ENCODE measurements at regions not wholly inside any gene's neighbourhood (a gene's known extent, or its start where the extent isn't known, plus 50 kb on each side); places are given as distances from the start of the nearest gene placed in this dataset.

DNA sequence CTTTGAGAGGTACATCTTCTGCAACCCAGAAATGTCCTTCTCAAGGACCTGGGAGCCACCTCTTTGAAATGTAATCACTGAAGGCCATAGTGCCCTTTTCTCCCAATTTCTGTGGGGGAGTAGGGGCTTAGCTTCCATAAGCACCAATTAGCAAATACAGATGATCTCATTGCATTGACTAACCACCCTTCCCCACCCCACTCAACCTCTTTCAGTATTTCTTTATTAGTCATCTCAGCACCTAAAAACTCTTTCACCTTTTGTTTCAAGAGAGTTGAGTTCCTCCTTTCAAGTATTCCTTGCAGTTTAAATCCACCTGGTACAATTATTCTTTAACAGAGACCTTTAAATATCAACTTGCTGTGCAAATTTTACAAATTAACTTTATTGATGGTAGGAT lies 1011.8 kb upstream of the CDH2 start:
- Mint-ChIP-seq H3K9me3 (peaks cover 32 to 35% of the 10 kb centered on the region in 2 donors), H3K27ac (no peak overlapping the region), H3K36me3 (no peaks in the 10 kb centered on the region)
- ATAC-seq (no peak), DNase-seq (ENCODE audit: low spot score in 2 of 2) (no peak)

DNA sequence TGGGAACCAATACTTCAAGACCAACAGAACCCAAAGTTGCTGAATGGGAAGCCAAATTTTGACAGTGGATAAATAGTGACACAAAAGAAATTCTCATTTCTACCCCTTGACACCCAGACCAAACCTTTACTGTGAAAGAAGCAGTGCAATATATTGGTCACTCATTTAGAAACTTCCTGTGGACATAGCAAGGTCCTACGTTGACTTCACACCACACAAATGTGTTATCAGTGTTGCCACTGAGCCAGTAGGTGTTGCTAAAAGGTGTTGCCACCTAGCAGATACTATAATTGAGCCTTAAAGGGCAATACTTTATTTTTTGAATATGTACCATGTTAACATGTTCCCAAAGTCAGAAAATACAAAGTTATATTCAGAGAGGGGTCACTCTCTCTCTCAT lies 1008.9 kb upstream of the CDH2 start:
- DNase-seq (ENCODE audit: low spot score in 2 of 2) (no peak), ATAC-seq (no peak)
- Mint-ChIP-seq H3K9me3 (peaks cover 20 to 21% of the 10 kb centered on the region in 2 donors), H3K36me3 (no peaks in the 10 kb centered on the region), H3K27ac (no peak overlapping the region)

DNA sequence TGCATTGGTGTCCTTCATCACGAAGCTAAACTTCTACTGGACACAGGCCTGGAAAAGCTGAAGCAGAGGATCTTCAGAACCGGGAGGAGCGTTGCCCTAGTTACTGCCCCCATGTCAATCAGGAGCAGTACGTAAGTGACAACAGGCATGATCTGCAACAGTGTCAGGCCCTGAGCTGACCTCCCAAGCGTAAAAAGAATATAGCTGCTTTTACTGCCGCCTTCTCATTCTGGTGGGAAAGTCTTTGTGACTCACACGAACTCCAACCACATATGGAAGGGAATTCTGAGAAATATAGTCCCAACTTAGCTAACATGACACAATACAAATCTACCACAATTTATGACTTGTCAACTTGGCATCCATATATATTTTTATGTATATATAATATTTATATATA lies 1007.7 kb upstream of the CDH2 start:
- ATAC-seq (no peak), DNase-seq (ENCODE audit: low spot score in 2 of 2) (no peak)
- H3K27ac Mint-ChIP-seq: no peak overlapping the region

GRCh38 chr18:29181151-29181901 lies 1004.4 kb upstream of the CDH2 start:
- peaks cover 21 to 25% of the 10 kb centered on the region in 2 donors for H3K9me3 Mint-ChIP-seq
- H3K36me3 Mint-ChIP-seq: no peaks in the 10 kb centered on the region
- H3K27ac Mint-ChIP-seq: no peak overlapping the region
- ATAC-seq (no peak), DNase-seq (ENCODE audit: low spot score in 2 of 2) (no peak)

More for the DNA sequence above, 1007.7 kb upstream of the CDH2 start:
- Mint-ChIP-seq H3K36me3 (no peaks in the 10 kb centered on the region), H3K9me3 (peaks cover 18 to 19% of the 10 kb centered on the region in 2 donors)

- Mint-ChIP-seq H3K36me3 (no peaks in the 10 kb centered on the region), H3K27ac (no peak overlapping the region), H3K9me3 (peaks cover 14 to 17% of the 10 kb centered on the region in 2 donors)
- ATAC-seq: no peak
- no peak for DNase-seq (ENCODE audit: low spot score in 2 of 2)
Observed at GRCh38 chr18:29176681-29177080, 999.8 kb upstream of the CDH2 start.

DNA sequence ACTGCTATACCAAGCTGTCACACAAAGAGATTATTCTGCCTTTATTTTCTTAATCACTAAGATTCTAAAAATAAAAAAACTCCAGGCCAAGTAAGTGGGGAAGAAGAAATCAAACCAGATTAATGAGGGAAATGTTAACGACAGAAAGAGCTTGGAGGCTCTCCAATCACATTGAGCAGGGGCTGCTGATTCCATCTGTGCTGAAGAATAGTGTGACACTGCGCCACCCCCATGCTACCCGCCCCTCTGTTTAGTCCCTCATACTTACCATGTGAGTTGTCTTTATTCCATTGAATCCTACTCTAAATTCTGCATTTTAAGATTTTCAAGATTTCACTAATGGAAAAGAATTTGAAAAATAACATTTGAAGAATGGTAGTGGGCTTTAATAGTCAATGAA lies 998.0 kb upstream of the CDH2 start:
- Mint-ChIP-seq H3K9me3 (peaks cover 19 to 23% of the 10 kb centered on the region in 2 donors), H3K27ac (no peak overlapping the region), H3K36me3 (no peaks in the 10 kb centered on the region)
- ATAC-seq (no peak), DNase-seq (ENCODE audit: low spot score in 2 of 2) (no peak)

DNA sequence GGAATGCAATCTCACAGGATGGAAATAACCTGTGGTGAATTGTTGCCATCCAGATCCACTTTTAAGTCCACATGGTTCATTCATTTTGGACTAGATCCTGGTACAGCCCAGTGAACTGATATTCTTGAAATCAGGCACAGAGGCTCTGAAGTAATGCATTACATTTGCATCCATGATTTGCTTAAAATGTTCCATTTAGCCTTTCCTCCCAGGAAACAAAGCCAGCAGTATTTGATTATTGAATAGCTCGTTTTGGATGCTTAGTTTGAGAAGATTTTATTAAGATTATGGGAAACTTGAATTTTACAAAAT lies 995.8 kb upstream of the CDH2 start:
- ATAC-seq: no peak
- peaks cover 21 to 24% of the 10 kb centered on the region in 2 donors for H3K9me3 Mint-ChIP-seq
- no peaks in the 10 kb centered on the region for H3K36me3 Mint-ChIP-seq
- no peak for DNase-seq (ENCODE audit: low spot score in 2 of 2)
- no peak overlapping the region for H3K27ac Mint-ChIP-seq

DNA sequence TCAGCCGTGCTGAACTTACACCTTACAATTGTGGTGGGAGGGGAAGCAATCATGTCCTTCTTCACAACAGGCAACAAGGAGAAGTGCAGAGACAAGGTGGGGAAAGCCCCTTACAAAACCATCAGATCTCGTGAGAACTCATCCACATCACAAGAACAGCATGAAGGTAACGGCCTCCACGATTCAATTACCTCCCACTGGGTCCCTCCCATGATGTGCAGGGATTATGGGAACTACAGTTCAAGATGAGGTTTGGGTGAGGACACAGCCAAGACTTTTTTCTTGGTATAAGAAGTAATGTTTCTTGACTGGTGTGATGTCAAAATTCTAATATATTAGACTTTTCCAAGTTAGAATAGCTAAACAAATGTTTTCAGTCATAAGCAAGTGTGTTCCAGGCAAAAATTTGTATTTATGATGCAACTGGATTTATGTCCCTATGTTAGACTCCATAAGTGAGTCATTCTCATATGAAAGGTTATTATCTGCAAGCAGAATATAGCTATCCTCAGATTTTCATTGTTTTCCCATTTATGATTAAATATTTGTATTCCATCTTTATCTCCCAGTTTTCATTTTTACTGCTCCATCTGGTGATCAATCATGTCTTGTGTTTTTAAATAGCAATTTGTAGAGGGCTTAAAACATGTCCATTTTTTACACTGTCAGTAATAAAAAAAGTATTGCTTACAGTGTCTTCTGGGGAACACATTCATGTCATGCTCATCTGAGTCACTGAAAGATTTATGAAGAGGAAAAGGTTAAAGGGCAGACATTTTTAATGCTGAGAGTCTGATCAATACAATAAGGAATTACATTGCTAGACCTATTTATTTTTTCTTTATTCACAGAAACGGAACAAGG lies 995.2 kb upstream of the CDH2 start:
- Mint-ChIP-seq H3K27ac (no peak overlapping the region), H3K9me3 (peaks cover 21 to 22% of the 10 kb centered on the region in 2 donors), H3K36me3 (no peaks in the 10 kb centered on the region)
- DNase-seq (ENCODE audit: low spot score in 2 of 2) (no peak), ATAC-seq (no peak)

DNA sequence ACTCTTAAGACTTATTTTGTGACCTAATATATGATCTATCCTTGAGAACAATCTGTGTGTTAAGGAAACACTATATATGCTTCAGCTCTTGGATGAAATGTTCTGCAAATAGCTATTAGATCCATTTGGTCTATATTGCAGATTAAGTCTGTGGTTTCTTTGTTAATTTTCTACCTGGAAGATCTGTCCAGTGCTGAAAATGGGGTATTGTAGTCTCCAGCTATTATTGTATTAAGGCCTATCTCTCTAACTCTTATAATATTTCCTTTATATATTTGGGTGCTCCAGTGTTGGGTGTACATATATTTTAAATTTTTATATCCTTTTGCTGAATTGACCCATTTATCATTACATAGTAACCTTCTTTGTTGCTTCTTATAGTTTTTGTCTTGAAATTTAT lies 992.7 kb upstream of the CDH2 start:
- H3K9me3 Mint-ChIP-seq: peaks cover 22 to 25% of the 10 kb centered on the region in 2 donors
- no peak for DNase-seq (ENCODE audit: low spot score in 2 of 2)
- H3K27ac Mint-ChIP-seq: no peak overlapping the region
- no peak for ATAC-seq
- no peaks in the 10 kb centered on the region for H3K36me3 Mint-ChIP-seq

GRCh38 chr18:29164993-29165599 lies 988.2 kb upstream of the CDH2 start:
- Mint-ChIP-seq H3K27ac (no peak overlapping the region), H3K9me3 (peaks cover 18 to 20% of the 10 kb centered on the region in 2 donors), H3K36me3 (no peaks in the 10 kb centered on the region)
- no peak for ATAC-seq
- DNase-seq (ENCODE audit: low spot score in 2 of 2): no peak

GRCh38 chr18:29164020-29164706 lies 987.2 kb upstream of the CDH2 start:
- ATAC-seq: no peak
- Mint-ChIP-seq H3K27ac (no peak overlapping the region), H3K9me3 (peaks cover 15 to 18% of the 10 kb centered on the region in 2 donors), H3K36me3 (no peaks in the 10 kb centered on the region)
- DNase-seq (ENCODE audit: low spot score in 2 of 2): no peak

GRCh38 chr18:29163596-29163995 lies 986.7 kb upstream of the CDH2 start:
- no peak for DNase-seq (ENCODE audit: low spot score in 2 of 2)
- H3K9me3 Mint-ChIP-seq: peaks cover 10 to 15% of the 10 kb centered on the region in 2 donors
- H3K36me3 Mint-ChIP-seq: no peaks in the 10 kb centered on the region
- ATAC-seq: no peak
- no peak overlapping the region for H3K27ac Mint-ChIP-seq

DNA sequence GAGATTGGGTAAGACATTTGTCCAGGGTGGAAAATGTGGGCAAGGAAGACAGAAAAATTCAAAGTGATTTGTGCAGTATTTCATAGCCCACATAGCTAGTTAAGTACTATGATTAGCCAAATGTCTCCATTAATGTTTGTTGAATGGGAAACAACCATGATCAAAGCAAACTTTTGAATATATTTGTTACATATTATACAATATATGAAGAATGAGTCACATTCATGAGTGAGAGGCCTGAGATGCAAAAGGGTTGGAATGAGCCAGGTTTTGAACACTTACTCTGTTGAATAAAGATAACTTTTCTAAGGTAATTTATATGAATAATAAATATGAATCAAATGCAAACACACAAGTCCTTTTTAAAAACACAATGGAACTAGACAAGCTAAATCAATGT lies 984.5 kb upstream of the CDH2 start:
- DNase-seq (ENCODE audit: low spot score in 2 of 2) (no peak), ATAC-seq (no peak)
- Mint-ChIP-seq H3K27ac (no peak overlapping the region), H3K36me3 (no peaks in the 10 kb centered on the region), H3K9me3 (peaks cover 12 to 18% of the 10 kb centered on the region in 2 donors)

- DNase-seq (ENCODE audit: low spot score in 2 of 2) (no peak), ATAC-seq (no peak)
- Mint-ChIP-seq H3K27ac (no peak overlapping the region), H3K36me3 (no peaks in the 10 kb centered on the region), H3K9me3 (peaks cover 12 to 16% of the 10 kb centered on the region in 2 donors)
Observed at GRCh38 chr18:29160170-29160569, 983.2 kb upstream of the CDH2 start.

DNA sequence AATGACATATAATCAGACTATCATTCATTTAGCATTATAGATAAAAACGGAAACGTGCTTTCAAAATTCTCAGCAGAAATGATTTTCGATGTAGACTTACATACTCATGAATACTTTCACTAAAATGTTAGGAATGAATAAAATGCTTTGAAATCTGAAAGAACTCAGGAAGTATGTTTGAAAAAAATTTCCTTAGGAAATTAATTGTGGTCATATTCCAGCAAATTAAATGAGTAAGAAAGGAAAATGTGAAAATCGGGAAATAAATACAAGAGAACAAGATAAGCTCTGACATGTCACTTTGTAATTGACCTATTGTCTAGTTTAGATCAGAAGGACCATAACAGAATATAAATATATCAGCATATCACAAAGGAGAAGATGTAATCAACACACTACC lies 981.0 kb upstream of the CDH2 start:
- no peak overlapping the region for H3K27ac Mint-ChIP-seq
- peaks cover 15 to 16% of the 10 kb centered on the region in 2 donors for H3K9me3 Mint-ChIP-seq
- no peak for DNase-seq (ENCODE audit: low spot score in 2 of 2)
- H3K36me3 Mint-ChIP-seq: peaks cover 0 to 3% of the 10 kb centered on the region in 2 donors
- ATAC-seq: no peak

DNA sequence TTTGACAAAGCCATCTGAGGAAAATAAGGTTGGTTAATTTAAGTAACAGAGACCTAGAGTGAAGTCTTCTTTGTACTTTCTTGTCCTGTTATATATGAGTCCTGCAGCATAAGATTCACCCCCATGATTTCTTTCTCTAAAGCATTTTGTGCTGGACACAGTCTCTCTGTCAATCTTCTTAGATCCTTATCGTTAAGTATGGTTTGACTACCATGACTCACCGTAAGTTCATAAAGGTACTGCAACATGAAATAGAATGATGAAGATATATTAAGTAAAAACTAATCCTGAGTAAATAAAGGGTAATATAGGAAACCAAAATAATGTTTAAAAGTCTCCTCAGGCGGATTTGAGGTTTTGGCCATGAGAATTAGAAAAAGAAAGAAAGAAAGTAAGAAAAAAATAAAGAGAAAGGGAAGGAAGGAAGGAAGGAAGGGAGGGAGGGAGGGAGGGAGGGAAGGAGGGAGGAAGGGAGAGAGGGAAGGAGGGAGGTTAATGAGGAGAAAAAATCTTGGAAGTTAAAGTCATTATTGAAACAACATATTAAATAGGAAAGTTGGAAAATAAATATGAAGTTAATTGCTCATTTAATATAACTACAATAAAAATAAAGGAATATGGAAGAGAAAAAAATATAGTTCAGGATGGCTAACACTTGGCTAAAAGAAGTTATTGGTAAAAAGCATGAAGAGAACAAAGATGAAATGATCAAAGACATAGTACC lies 980.3 kb upstream of the CDH2 start:
- Mint-ChIP-seq H3K36me3 (peaks cover 0 to 6% of the 10 kb centered on the region in 2 donors), H3K27ac (no peak overlapping the region), H3K9me3 (peaks cover 13 to 17% of the 10 kb centered on the region in 2 donors)
- ATAC-seq: no peak
- no peak for DNase-seq (ENCODE audit: low spot score in 2 of 2)
